ENCODE measurements at regions not wholly inside any gene's neighbourhood (a gene's known extent, or its start where the extent isn't known, plus 50 kb on each side); places are given as distances from the start of the nearest gene placed in this dataset.

DNA sequence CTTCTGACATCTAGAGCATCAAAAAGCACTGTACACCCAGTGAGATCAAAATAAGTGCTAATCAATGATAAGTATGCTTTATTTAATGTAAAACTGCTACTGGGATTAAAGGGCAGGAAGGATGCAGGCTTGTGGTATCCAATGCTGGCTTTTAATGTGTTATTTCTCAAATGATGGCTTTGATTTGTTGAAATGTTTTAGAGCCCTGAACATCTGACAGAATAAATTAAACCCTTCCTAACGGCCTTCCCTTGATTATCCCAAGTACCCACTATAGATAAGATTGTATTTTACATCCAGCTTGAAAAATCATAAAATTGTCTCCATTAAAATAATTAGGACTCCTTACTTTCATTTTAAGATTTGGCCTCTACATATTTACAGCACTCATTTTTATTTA is 382.9 kb downstream of the HNRNPD start:
- DNase-seq = no peak

GRCh38 chr4:81990211-81990610 is 383.6 kb downstream of the HNRNPD start:
- DNase-seq = no peak

DNA sequence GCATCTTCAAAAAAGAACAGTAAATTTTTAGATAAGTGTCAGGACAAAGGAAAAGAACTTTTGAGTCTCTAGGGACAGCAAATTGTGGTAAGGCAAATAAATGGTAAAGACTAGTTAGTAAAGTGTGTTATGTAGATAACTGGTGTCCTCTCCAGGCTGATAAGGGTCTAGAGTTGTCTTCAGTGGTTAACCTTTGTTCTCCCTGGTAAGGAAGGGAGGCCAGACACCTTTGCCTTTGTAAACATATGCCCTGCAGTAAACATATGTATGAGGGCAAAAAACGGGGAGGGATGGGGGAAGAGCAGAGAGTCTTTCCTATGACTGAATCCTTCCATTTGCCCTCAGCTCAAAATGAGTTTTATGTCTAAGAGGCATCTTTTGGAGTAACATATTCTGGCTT is 384.6 kb downstream of the HNRNPD start:
- DNase-seq = no peak

GRCh38 chr4:81988178-81988577 is 385.6 kb downstream of the HNRNPD start:
- DNase-seq = no peak

GRCh38 chr4:81984746-81985145 is 389.0 kb downstream of the HNRNPD start:
- DNase-seq = no peak

GRCh38 chr4:81982846-81983540 is 390.8 kb downstream of the HNRNPD start:
- no peak for DNase-seq

- DNase-seq = no peak
Measured at GRCh38 chr4:81981218-81981617, 392.6 kb downstream of the HNRNPD start.

DNA sequence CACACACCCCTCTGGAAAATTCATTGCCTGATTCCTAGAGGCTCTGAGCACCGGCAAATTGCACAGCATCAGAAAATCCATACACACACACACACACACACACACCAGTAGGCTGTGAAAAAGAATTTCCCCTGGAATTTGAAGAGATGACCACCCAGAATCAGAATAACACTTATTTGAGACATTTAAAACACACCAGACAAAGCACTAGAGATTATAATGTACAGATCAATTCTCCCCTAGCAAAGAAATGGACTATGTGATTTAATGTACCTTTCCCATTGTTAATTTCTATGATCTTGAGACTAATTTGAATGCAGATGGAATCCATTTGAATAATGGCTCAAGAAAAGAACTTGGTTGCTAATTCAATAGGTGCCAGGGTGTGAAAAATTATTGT is 399.3 kb downstream of the HNRNPD start:
- DNase-seq = no peak

- DNase-seq = no peak
Measured at GRCh38 chr4:81971637-81972381, 402.0 kb downstream of the HNRNPD start.

- DNase-seq = no peak
Measured at GRCh38 chr4:81971061-81971460, 402.7 kb downstream of the HNRNPD start.

GRCh38 chr4:81970454-81970853 is 403.3 kb downstream of the HNRNPD start:
- no peak for DNase-seq

DNA sequence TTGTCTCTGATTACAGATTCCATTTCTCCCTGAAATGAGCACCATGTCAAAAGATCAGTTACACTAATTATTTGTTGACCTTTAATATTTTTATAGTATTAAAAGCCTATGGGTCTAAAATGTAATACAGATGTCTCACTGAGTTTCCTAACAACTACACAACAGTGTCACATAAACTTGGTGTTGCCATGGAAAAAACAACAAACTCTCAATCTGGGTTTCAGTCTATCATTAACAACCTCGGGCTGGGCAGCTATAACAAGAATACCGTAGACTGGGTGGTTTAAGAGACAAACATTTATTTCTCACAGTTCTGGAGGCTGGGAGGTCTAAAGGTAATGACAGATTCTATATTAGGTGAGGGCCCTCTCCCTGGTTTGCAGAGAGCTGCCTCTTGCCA is 407.1 kb downstream of the HNRNPD start:
- no peak for DNase-seq

- DNase-seq = no peak
Measured at GRCh38 chr4:81965911-81966310, 407.9 kb downstream of the HNRNPD start.

DNA sequence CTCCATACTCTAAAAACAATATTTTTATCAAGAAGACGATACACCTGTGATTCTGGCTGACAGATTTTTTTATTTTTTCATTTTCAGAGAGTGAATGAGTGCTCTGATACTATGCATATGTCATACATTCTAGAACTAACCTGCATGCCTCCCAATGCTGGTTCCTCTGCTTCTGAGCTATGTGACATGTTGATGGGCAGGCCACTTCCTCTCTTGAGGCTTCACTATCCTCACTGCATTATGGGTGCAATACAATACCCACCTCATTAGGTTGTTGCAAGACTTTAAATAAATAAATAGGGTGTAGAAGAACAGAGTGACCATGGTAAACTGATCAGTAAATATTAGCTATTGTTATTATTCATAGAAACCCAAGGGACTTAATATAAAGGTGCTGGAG is 408.3 kb downstream of the HNRNPD start:
- no peak for DNase-seq

GRCh38 chr4:81963763-81964020 is 410.1 kb downstream of the HNRNPD start:
- no peak for DNase-seq

DNA sequence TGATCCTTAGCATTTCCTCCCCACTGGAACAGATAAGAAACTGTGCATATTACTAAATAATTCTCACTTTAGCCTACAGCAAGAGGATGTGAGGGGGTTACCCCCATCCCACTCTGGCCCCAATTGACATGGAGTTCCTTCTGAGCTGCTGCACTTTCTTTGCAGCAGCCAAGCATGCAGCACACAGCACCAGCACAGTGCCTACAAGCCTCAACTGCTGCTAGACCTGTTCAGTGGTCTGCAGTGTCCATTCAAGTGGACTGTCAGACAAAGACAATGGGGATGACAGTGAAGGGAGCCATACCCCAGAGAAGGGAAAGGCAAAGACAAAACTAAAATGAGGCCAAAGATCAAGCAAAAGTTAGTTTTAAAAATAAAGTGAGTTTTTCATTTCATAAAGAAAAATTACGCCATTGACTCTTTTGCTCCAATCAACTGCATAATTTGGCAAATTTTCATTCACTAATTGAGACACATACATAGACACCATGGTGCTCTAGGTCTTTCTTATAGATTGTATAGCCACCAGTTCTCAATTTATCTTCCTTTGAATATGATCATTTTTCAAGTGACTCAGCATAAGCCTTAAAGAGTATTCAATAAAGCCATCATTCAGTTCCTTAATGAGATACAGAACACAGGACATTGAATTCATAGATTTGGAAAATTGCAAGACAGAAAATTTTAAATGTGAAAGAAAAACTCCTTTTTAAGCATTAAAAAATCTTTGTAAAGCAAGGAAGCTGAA is 410.6 kb downstream of the HNRNPD start:
- DNase-seq = no peak

GRCh38 chr4:81960961-81961360 is 412.8 kb downstream of the HNRNPD start:
- DNase-seq = no peak

DNA sequence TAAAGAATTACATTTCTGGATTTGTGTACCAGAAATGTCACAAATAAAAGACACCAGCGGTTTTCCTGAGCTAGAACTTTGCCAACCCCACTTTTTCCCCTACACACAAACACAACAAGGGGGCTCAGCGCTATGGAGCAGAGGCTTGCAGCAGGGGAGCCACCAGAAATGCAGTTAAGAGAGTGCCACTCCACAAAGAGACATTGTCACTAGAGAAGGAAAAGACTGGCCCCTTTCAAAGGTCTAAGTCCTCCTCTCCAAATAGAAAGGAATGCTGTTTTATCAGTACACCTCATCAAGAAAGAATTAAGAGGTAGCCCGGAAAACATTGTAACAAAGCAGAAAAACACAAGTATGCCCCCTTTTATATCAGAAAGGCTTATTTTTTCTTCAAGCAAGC is 419.5 kb downstream of the HNRNPD start:
- DNase-seq = no peak

- DNase-seq = no peak
Measured at GRCh38 chr4:81951891-81952455, 421.8 kb downstream of the HNRNPD start.

DNA sequence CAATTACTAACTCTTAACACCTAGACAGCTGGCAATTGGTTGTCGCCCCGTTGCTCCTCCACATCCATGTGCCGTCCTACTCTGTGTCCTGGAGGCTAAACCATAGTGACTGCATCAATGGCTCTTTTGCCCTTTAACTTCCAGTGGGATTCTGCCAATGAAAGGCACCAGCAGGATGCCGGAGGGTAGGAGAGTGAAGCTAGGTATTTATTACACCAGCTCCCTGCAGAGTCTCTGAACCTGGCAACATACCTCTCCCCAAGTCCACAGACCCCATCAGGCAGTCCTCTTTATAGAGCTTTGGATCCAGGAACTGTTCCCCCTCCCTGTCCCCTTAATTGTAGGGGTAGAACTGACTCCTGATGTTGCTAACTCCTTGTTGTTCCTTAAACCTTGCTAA is 426.8 kb downstream of the HNRNPD start:
- no peak for DNase-seq

GRCh38 chr4:81930506-81931238 is 443.1 kb downstream of the HNRNPD start:
- DNase-seq = no peak

DNA sequence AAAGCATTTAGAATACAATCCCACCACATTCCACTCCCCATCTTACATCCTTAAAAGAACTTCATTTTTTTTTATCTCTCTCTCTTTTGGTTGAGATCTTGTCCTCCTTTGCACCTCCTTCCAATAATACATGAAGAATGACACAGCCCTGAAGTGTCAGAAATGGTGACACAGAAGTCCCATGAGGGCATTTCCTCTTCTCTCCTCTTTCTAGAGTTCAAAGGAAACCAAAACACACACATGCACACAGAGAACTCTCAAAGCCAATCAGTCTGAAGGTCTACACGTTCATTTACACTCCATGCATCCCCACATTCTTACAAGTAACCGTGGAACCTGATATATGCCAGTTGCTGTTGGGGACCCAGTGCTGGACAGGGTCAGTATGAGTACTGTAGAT is 450.7 kb downstream of the HNRNPD start:
- no peak for DNase-seq

GRCh38 chr4:81922313-81922712 is 450.6 kb upstream of the RASGEF1B start:
- DNase-seq = no peak

All from NCI-H2081 (cell line).